Erythroblast (primary cell): ENCODE measurements at regions not wholly inside any gene's neighbourhood (a gene's known extent, or its start where the extent isn't known, plus 50 kb on each side); places are given as distances from the start of the nearest gene placed in this dataset.

Source experiments
- GATA1 ChIP-seq: IDR thresholded peaks from 2 replicates; pipeline ENCODE4 v1.6.1; 2011; ENCODE audit warnings: low read depth, mild to moderate bottlenecking, control low read depth, low read length, moderate library complexity
- POLR2A ChIP-seq: IDR thresholded peaks from 2 replicates; pipeline ENCODE4 v1.6.1; 2011; ENCODE audit warnings: mild to moderate bottlenecking, low read length

GRCh38 chrX:45435481-45435880, 234.8 kb upstream of the DIPK2B start:
- TF ChIP-seq POLR2A (no peak), GATA1 (no peak)
